ENCODE measurements at regions not wholly inside any gene's neighbourhood (a gene's known extent, or its start where the extent isn't known, plus 50 kb on each side); places are given as distances from the start of the nearest gene placed in this dataset.
"Not testable (repeated sequence)": the region's sequence is repeated elsewhere in the genome, so short reads cannot be mapped to it uniquely, and the experiment has no call there.

GRCh38 chr13:89165685-89166084 is 1494.5 kb downstream of the SLITRK5 start:
- in situ Hi-C loops (cut with HindIII; ENCODE audit: low sequenced_read_pairs): no loop called here
- DNase-seq (ENCODE audit: low spot score): no peak

- in situ Hi-C loops (cut with HindIII; ENCODE audit: low sequenced_read_pairs): no loop called here
- no peak for DNase-seq (ENCODE audit: low spot score)
Observed at GRCh38 chr13:89169951-89170350, 1498.8 kb downstream of the SLITRK5 start.

GRCh38 chr13:89181041-89181440 is 1509.9 kb downstream of the SLITRK5 start:
- DNase-seq (ENCODE audit: low spot score): no peak

GRCh38 chr13:89199138-89199537 is 1528.0 kb downstream of the SLITRK5 start:
- in situ Hi-C loops (cut with HindIII; ENCODE audit: low sequenced_read_pairs): no loop called here

More at GRCh38 chr13:89181041-89181440, 1509.9 kb downstream of the SLITRK5 start:
- in situ Hi-C loops (cut with HindIII; ENCODE audit: low sequenced_read_pairs): no loop called here

GRCh38 chr13:89204435-89204834 is 1533.3 kb downstream of the SLITRK5 start:
- in situ Hi-C loops (cut with HindIII; ENCODE audit: low sequenced_read_pairs): no loop called here
- no peak for DNase-seq (ENCODE audit: low spot score)

More at GRCh38 chr13:89199138-89199537, 1528.0 kb downstream of the SLITRK5 start:
- DNase-seq (ENCODE audit: low spot score): no peak

- no peak for DNase-seq (ENCODE audit: low spot score)
- in situ Hi-C loops (cut with HindIII; ENCODE audit: low sequenced_read_pairs): no loop called here
Observed at GRCh38 chr13:89205856-89206520, 1534.8 kb downstream of the SLITRK5 start.

GRCh38 chr13:89212186-89212585 is 1541.0 kb downstream of the SLITRK5 start:
- in situ Hi-C loops (cut with HindIII; ENCODE audit: low sequenced_read_pairs): no loop called here
- no peak for DNase-seq (ENCODE audit: low spot score)

GRCh38 chr13:89214185-89214584 is 1543.0 kb downstream of the SLITRK5 start:
- DNase-seq (ENCODE audit: low spot score): no peak
- in situ Hi-C loops (cut with HindIII; ENCODE audit: low sequenced_read_pairs): no loop called here

- DNase-seq (ENCODE audit: low spot score); in situ Hi-C loops (cut with HindIII; ENCODE audit: low sequenced_read_pairs): not testable (repeated sequence)
Observed at GRCh38 chr13:89215319-89215718, 1544.1 kb downstream of the SLITRK5 start.

GRCh38 chr13:89217813-89218212 is 1546.6 kb downstream of the SLITRK5 start:
- in situ Hi-C loops (cut with HindIII; ENCODE audit: low sequenced_read_pairs): no loop called here

GRCh38 chr13:89221557-89222158 is 1550.5 kb downstream of the SLITRK5 start:
- in situ Hi-C loops (cut with HindIII; ENCODE audit: low sequenced_read_pairs): no loop called here
- no peak for DNase-seq (ENCODE audit: low spot score)

More at GRCh38 chr13:89217813-89218212, 1546.6 kb downstream of the SLITRK5 start:
- DNase-seq (ENCODE audit: low spot score): no peak

- no peak for DNase-seq (ENCODE audit: low spot score)
- in situ Hi-C loops (cut with HindIII; ENCODE audit: low sequenced_read_pairs): no loop called here
Observed at GRCh38 chr13:89227356-89227755, 1556.2 kb downstream of the SLITRK5 start.

- DNase-seq (ENCODE audit: low spot score): no peak
- in situ Hi-C loops (cut with HindIII; ENCODE audit: low sequenced_read_pairs): no loop called here
Observed at GRCh38 chr13:89238496-89238895, 1567.3 kb downstream of the SLITRK5 start.

GRCh38 chr13:89239361-89240127 is 1568.4 kb downstream of the SLITRK5 start:
- DNase-seq (ENCODE audit: low spot score): no peak
- in situ Hi-C loops (cut with HindIII; ENCODE audit: low sequenced_read_pairs): no loop called here

GRCh38 chr13:89255844-89256406 is 1584.8 kb downstream of the SLITRK5 start:
- no peak for DNase-seq (ENCODE audit: low spot score)
- in situ Hi-C loops (cut with HindIII; ENCODE audit: low sequenced_read_pairs): no loop called here

GRCh38 chr13:89267734-89268133 is 1596.6 kb downstream of the SLITRK5 start:
- DNase-seq (ENCODE audit: low spot score): no peak
- in situ Hi-C loops (cut with HindIII; ENCODE audit: low sequenced_read_pairs): no loop called here

GRCh38 chr13:89269737-89270136 is 1598.6 kb downstream of the SLITRK5 start:
- in situ Hi-C loops (cut with HindIII; ENCODE audit: low sequenced_read_pairs): no loop called here
- no peak for DNase-seq (ENCODE audit: low spot score)

GRCh38 chr13:89270736-89271135 is 1599.6 kb downstream of the SLITRK5 start:
- no peak for DNase-seq (ENCODE audit: low spot score)
- in situ Hi-C loops (cut with HindIII; ENCODE audit: low sequenced_read_pairs): no loop called here

GRCh38 chr13:89279374-89279773 is 1608.2 kb downstream of the SLITRK5 start:
- DNase-seq (ENCODE audit: low spot score): no peak

GRCh38 chr13:89281331-89281730 is 1610.2 kb downstream of the SLITRK5 start:
- in situ Hi-C loops (cut with HindIII; ENCODE audit: low sequenced_read_pairs): no loop called here
- no peak for DNase-seq (ENCODE audit: low spot score)

More at GRCh38 chr13:89279374-89279773, 1608.2 kb downstream of the SLITRK5 start:
- in situ Hi-C loops (cut with HindIII; ENCODE audit: low sequenced_read_pairs): no loop called here
